GM18517 (cell line): ENCODE measurements at regions not wholly inside any gene's neighbourhood (a gene's known extent, or its start where the extent isn't known, plus 50 kb on each side); places are given as distances from the start of the nearest gene placed in this dataset.

Source experiments
- ATAC-seq: cut with Tn5 transposase; IDR thresholded peaks from one replicate; pipeline ENCODE4 v1.9.1; 2021; ENCODE audit warnings: mild to moderate bottlenecking, moderate library complexity; ENCODE audit not compliant: unreplicated experiment

- ATAC-seq: no peak
These were observed 55.8 kb upstream of the THY1 start for GRCh38 chr11:119478711-119479285.

- ATAC-seq: no peak
These were observed 53.8 kb upstream of the THY1 start for GRCh38 chr11:119476666-119477331.

GRCh38 chr11:119476038-119476437 is 53.1 kb upstream of the THY1 start:
- ATAC-seq: no peak

DNA sequence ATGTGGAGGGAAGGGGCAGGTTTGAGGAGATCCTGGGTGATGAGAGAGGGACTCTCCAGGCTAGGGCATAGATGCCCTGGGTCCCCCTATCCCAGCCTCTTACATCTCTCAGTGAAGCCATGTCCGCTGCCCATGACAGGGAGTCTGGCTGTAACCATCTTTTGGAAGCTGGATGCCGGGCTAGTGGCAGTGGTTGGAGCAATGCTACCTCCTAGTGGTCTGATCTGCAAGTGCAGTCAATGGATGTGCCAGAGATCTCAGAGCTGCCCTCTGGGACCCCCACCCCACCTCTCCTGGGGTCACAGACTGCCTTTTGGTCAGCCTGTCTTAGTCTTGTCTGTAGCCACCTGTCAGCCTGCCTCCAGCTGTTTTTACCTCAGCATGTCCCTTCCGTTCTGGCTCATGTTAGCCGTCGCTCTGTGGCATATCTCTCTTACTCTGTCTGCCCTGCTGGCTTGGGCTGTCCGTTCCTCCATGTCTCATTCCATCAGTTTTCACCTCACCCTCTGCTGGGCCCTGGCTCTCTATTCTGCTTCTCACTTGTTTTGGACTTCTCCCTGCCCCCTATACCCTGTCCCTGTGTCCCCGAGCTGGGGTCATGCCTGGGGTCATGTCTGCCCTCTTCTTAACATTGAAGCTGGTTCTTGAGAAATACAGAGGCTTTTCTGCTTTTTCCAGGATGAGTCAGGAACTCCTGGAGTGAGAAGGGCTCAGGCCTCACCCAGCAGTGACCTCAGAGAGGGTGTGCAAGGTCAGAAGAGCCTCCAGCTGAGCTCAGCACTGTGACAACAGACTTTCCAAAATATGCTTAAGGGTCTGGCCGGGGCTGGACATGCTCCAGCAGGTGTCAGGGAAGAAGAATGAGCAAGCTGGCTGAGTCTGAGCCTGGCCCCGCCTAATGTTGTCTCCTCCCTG is 52.0 kb upstream of the THY1 start:
- peak; percentile 52 for ATAC-seq

- ATAC-seq: no peak
These were observed 51.1 kb upstream of the THY1 start for GRCh38 chr11:119473901-119474681.

GRCh38 chr11:119473226-119473625 is 50.3 kb upstream of the THY1 start:
- no peak for ATAC-seq

DNA sequence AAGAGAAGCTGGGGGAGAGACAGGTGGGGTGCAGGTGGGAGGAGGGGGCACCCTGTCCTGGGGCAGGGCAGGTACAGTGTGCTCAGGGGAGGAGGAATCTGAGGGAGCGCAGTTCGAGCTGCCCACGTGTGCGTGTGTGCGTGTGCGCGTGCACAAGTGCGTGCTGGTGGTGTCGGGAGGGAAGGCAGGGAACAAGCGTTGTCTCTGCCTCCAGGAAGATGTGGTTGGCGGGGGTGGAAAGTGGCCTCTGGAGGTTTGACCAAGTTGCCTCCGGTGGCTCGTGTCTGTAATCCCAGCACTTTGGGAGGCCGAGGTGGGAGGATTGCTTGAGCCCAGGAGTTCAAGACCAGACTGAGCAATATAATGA is 49.9 kb upstream of the THY1 start:
- ATAC-seq: no peak
